Activated T-helper 1 cell treated with anti-CD3 and anti-CD28 coated beads, Interleukin-12 subunit alpha, Interleukin-12 subunit beta, Interleukin-2, Interleukin-4 antibody, amounts not matched to agents 30 ng/mL and 10 ng/mL and 1 ng/mL, durations not matched to agents 14 hours and 24 hours and 36 hours (primary cell): ENCODE measurements at regions not wholly inside any gene's neighbourhood (a gene's known extent, or its start where the extent isn't known, plus 50 kb on each side); places are given as distances from the start of the nearest gene placed in this dataset.

Source experiments
- DNase-seq: peaks from one replicate; pipeline ENCODE4 v3.0.0; 2021; ENCODE audit warnings: low spot score
- H3K27ac Mint-ChIP-seq: one replicate; pipeline ENCODE4 v1.8.0; 2021; ENCODE audit warnings: mild to moderate bottlenecking, mixed read lengths
- H3K27me3 Mint-ChIP-seq: one replicate; pipeline ENCODE4 v1.8.0; 2022; ENCODE audit warnings: mild to moderate bottlenecking, moderate library complexity, mixed read lengths; ENCODE audit not compliant: insufficient read depth
- H3K36me3 Mint-ChIP-seq: one replicate; pipeline ENCODE4 v1.8.0; 2021; ENCODE audit warnings: low read depth, mixed read lengths
- H3K4me1 Mint-ChIP-seq: one replicate; pipeline ENCODE4 v1.8.0; 2021; ENCODE audit warnings: low read depth, mixed read lengths
- H3K4me3 Mint-ChIP-seq: one replicate; pipeline ENCODE4 v1.8.0; 2021; ENCODE audit warnings: mild to moderate bottlenecking, moderate library complexity, mixed read lengths
- H3K9me3 Mint-ChIP-seq: one replicate; pipeline ENCODE4 v1.8.0; 2021; ENCODE audit warnings: mixed read lengths
- intact Hi-C: fragments of 100-400 bp; cut with micrococcal nuclease; formaldehyde crosslinking; loops from one replicate; pipeline ENCODE4 v1.15.1; 2024

- no peak for DNase-seq
- Mint-ChIP-seq H3K4me1 (no peaks in the 10 kb centered on the region), H3K4me3 (no peak overlapping the region), H3K27me3 (peaks cover 2% of the 10 kb centered on the region), H3K36me3 (no peaks in the 10 kb centered on the region), H3K9me3 (peaks cover 14% of the 10 kb centered on the region), H3K27ac (no peak overlapping the region)
- intact Hi-C loops = no loop called here
These were observed 53.5 kb upstream of the CHODL start for GRCh38 chr21:18191139-18191538.

DNA sequence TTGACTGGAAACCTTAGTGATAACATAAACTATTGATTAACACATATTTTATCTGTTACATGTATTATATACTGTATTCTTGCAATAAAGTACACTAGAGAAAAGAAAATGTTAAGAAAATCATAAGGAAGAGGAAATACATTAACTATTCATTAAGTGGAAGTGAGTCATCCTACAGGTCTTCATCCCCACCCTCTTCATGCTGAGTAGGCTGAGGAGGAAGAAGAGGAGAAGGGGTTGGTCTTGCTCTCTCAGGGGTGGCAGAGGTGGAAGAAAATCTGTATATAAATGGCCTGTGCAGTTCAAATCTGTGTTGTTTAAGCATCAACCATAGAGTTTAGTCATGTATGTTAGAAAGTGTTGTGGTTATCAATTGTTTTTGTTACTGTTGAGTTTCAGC, 66.1 kb upstream of the CHODL start:
- DNase-seq = no peak
- no peaks in the 10 kb centered on the region for H3K27me3 Mint-ChIP-seq
- no peaks in the 10 kb centered on the region for H3K36me3 Mint-ChIP-seq
- no peak overlapping the region for H3K4me3 Mint-ChIP-seq
- H3K4me1 Mint-ChIP-seq = no peaks in the 10 kb centered on the region
- no peaks in the 10 kb centered on the region for H3K9me3 Mint-ChIP-seq
- H3K27ac Mint-ChIP-seq = no peak overlapping the region
- intact Hi-C loops = no loop called here

- DNase-seq = no peak
- Mint-ChIP-seq H3K4me1 (no peaks in the 10 kb centered on the region), H3K27me3 (no peaks in the 10 kb centered on the region), H3K9me3 (peaks cover 4% of the 10 kb centered on the region), H3K4me3 (no peak overlapping the region), H3K36me3 (no peaks in the 10 kb centered on the region), H3K27ac (no peak overlapping the region)
- intact Hi-C loops = no loop called here
These were observed 70.3 kb upstream of the CHODL start for GRCh38 chr21:18174370-18174769.

DNA sequence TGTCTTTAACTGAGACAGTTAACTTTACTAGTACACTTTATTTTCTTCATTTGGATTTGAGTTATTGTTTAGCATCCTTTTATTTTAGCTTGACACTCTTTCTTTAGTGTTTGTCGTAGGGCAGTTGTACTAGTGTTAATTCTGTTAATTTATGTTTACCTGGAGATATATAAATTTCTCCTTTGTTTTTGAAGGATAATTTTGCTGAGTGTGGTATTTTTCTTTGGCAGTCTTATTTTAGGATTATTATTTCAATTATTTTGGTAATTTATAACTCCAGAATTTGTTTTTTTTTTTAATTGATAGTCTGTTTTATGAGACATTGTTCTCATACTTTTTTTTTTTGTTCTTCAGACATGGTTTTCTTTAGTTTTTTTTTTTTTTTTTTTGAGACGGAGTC, 73.8 kb upstream of the CHODL start:
- H3K27me3 Mint-ChIP-seq = no peaks in the 10 kb centered on the region
- intact Hi-C loops = no loop called here
- no peaks in the 10 kb centered on the region for H3K36me3 Mint-ChIP-seq
- no peak overlapping the region for H3K4me3 Mint-ChIP-seq
- H3K4me1 Mint-ChIP-seq = no peaks in the 10 kb centered on the region
- no peak overlapping the region for H3K27ac Mint-ChIP-seq
- no peak for DNase-seq
- H3K9me3 Mint-ChIP-seq = peaks cover 4% of the 10 kb centered on the region

GRCh38 chr21:18170221-18170620, 74.4 kb upstream of the CHODL start:
- Mint-ChIP-seq H3K4me1 (no peaks in the 10 kb centered on the region), H3K4me3 (no peak overlapping the region), H3K36me3 (no peaks in the 10 kb centered on the region), H3K9me3 (peaks cover 4% of the 10 kb centered on the region), H3K27me3 (no peaks in the 10 kb centered on the region), H3K27ac (no peak overlapping the region)
- DNase-seq = no peak
- intact Hi-C loops = no loop called here

- no peaks in the 10 kb centered on the region for H3K4me1 Mint-ChIP-seq
- no peaks in the 10 kb centered on the region for H3K36me3 Mint-ChIP-seq
- H3K9me3 Mint-ChIP-seq = peaks cover 4% of the 10 kb centered on the region
- intact Hi-C loops = no loop called here
- H3K27ac Mint-ChIP-seq = no peak overlapping the region
- no peaks in the 10 kb centered on the region for H3K27me3 Mint-ChIP-seq
- no peak for DNase-seq
- no peak overlapping the region for H3K4me3 Mint-ChIP-seq
These were observed 76.5 kb upstream of the CHODL start for GRCh38 chr21:18168108-18168507.

GRCh38 chr21:18164933-18165332, 79.7 kb upstream of the CHODL start:
- no peak overlapping the region for H3K4me3 Mint-ChIP-seq
- no peaks in the 10 kb centered on the region for H3K9me3 Mint-ChIP-seq
- no peaks in the 10 kb centered on the region for H3K4me1 Mint-ChIP-seq
- no peak overlapping the region for H3K27ac Mint-ChIP-seq
- no peak for DNase-seq
- H3K36me3 Mint-ChIP-seq = no peaks in the 10 kb centered on the region
- intact Hi-C loops = no loop called here
- no peaks in the 10 kb centered on the region for H3K27me3 Mint-ChIP-seq

- Mint-ChIP-seq H3K27me3 (no peaks in the 10 kb centered on the region), H3K9me3 (no peaks in the 10 kb centered on the region), H3K36me3 (no peaks in the 10 kb centered on the region), H3K4me3 (no peak overlapping the region), H3K4me1 (no peaks in the 10 kb centered on the region), H3K27ac (no peak overlapping the region)
- DNase-seq = no peak
- intact Hi-C loops = no loop called here
These were observed 80.2 kb upstream of the CHODL start for GRCh38 chr21:18164483-18164882.

DNA sequence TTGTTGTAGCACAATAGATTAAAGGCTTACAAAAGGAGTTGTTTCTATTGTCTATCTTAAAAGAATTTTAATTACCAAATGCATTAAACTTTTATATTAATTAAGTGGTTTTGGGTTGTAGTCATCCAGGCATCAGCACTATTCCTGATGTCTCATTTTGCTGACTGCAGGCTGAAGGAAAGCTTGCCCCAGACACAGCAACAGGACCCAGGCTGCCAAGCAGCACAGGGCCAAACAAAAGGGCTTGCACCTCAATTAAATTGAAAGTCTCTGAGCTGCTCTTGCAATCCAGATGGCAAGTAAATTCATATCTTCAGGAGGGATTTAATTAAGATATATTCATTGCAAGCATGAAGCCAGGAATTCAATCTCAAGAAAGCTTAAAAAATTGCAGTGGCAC, 80.7 kb upstream of the CHODL start:
- H3K9me3 Mint-ChIP-seq = no peaks in the 10 kb centered on the region
- DNase-seq = no peak
- H3K27me3 Mint-ChIP-seq = no peaks in the 10 kb centered on the region
- H3K4me3 Mint-ChIP-seq = no peak overlapping the region
- no peak overlapping the region for H3K27ac Mint-ChIP-seq
- intact Hi-C loops = no loop called here
- no peaks in the 10 kb centered on the region for H3K36me3 Mint-ChIP-seq
- no peaks in the 10 kb centered on the region for H3K4me1 Mint-ChIP-seq

DNA sequence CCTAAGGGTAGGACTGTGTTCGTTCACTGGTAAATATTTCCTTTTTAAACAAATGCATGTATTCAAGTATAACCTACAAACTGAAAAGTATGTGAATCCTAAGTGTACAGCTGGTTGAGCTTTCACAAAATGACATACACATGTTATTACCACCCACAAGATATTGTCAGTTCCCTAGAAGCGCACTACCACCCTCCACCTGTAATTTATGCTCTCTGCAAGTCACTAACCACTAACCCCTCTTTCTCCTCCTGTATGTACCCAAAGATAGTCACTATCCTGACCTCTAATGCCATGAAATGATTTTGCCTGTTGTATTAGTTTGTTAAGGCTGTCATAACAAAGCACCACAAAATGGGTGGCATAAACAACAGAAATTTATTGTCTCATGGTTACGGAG, 82.8 kb upstream of the CHODL start:
- DNase-seq = no peak
- H3K9me3 Mint-ChIP-seq = no peaks in the 10 kb centered on the region
- no peak overlapping the region for H3K4me3 Mint-ChIP-seq
- no peak overlapping the region for H3K27ac Mint-ChIP-seq
- H3K27me3 Mint-ChIP-seq = no peaks in the 10 kb centered on the region
- H3K36me3 Mint-ChIP-seq = no peaks in the 10 kb centered on the region
- H3K4me1 Mint-ChIP-seq = no peaks in the 10 kb centered on the region
- intact Hi-C loops = no loop called here

GRCh38 chr21:18157406-18157805, 87.2 kb upstream of the CHODL start:
- Mint-ChIP-seq H3K9me3 (no peaks in the 10 kb centered on the region), H3K36me3 (no peaks in the 10 kb centered on the region), H3K4me1 (no peaks in the 10 kb centered on the region), H3K27me3 (no peaks in the 10 kb centered on the region), H3K4me3 (no peak overlapping the region), H3K27ac (no peak overlapping the region)
- no peak for DNase-seq
- intact Hi-C loops = no loop called here

GRCh38 chr21:18155508-18156193, 89.0 kb upstream of the CHODL start:
- H3K4me1 Mint-ChIP-seq = no peaks in the 10 kb centered on the region
- H3K36me3 Mint-ChIP-seq = no peaks in the 10 kb centered on the region
- H3K27me3 Mint-ChIP-seq = no peaks in the 10 kb centered on the region
- no peak for DNase-seq
- no peak overlapping the region for H3K4me3 Mint-ChIP-seq
- intact Hi-C loops = no loop called here
- H3K27ac Mint-ChIP-seq = no peak overlapping the region
- no peaks in the 10 kb centered on the region for H3K9me3 Mint-ChIP-seq

DNA sequence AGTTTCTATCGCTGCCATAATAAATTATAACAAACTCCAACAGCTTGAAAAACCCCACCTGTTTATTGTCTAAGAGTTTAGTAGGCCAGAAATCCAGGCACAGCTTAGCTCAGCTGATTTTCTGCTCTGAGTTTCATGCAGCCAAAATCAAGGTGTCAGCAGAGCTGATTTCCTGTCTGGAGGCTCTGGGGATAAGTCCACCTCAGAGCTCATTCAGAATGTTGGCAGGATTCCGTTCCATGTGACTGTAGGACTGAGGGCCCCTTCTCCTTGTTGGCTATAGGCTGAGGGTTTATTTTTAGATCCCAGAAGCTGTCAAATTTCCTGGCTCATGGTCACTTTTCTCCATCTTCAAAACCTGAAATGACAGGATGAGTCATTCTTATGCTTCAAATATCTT, 91.6 kb upstream of the CHODL start:
- Mint-ChIP-seq H3K27me3 (no peaks in the 10 kb centered on the region), H3K4me3 (no peak overlapping the region), H3K9me3 (no peaks in the 10 kb centered on the region), H3K27ac (no peak overlapping the region), H3K36me3 (no peaks in the 10 kb centered on the region), H3K4me1 (no peaks in the 10 kb centered on the region)
- DNase-seq = no peak
- intact Hi-C loops = no loop called here

- intact Hi-C loops = no loop called here
- no peak for DNase-seq
- Mint-ChIP-seq H3K27ac (no peak overlapping the region), H3K36me3 (no peaks in the 10 kb centered on the region), H3K4me1 (no peaks in the 10 kb centered on the region), H3K27me3 (no peaks in the 10 kb centered on the region), H3K4me3 (no peak overlapping the region), H3K9me3 (no peaks in the 10 kb centered on the region)
These were observed 92.3 kb upstream of the CHODL start for GRCh38 chr21:18152371-18152770.
